Lower lobe of right lung (tissue), 2 donors: ENCODE measurements at regions not wholly inside any gene's neighbourhood (a gene's known extent, or its start where the extent isn't known, plus 50 kb on each side); places are given as distances from the start of the nearest gene placed in this dataset.
A peak's percentile ranks its signal among the peaks of the same experiment; 100 is the strongest.

ENCODE experiments used
- ATAC-seq, 2 donors: fragments of 200-7000 bp; cut with Tn5 transposase; one replicate each; pipeline ENCODE4 v1.9.1; 2020 to 2022; ENCODE audit warnings: mild to moderate bottlenecking in 2 of 2, moderate library complexity in 2 of 2
- DNase-seq: peaks from one replicate; pipeline ENCODE4 v3.0.0-alpha.2; 2020
- H3K27ac ChIP-seq: fragments of 200-600 bp; one replicate; pipeline ENCODE4 v1.8.0; 2022
- H3K27me3 ChIP-seq: fragments of 200-600 bp; one replicate; pipeline ENCODE4 v1.8.0; 2022; ENCODE audit warnings: low read depth
- H3K36me3 ChIP-seq: fragments of 200-600 bp; one replicate; pipeline ENCODE4 v1.8.0; 2022; ENCODE audit warnings: mild to moderate bottlenecking
- H3K4me1 ChIP-seq: fragments of 200-600 bp; one replicate; pipeline ENCODE4 v1.8.0; 2022
- H3K4me3 ChIP-seq: fragments of 200-600 bp; one replicate; pipeline ENCODE4 v1.8.0; 2022; ENCODE audit warnings: mild to moderate bottlenecking
- H3K9me3 ChIP-seq: fragments of 200-600 bp; one replicate; pipeline ENCODE4 v1.8.0; 2022
- CTCF ChIP-seq: fragments of 200-600 bp; IDR thresholded peaks from one replicate; pipeline ENCODE4 v1.8.0; 2022; ENCODE audit warnings: antibody characterized with exemption, mild to moderate bottlenecking
- intact Hi-C: fragments of 100-400 bp; cut with DNase I; formaldehyde crosslinking; loops from one replicate; pipeline ENCODE4 v1.11.0; 2022
- donor health status: DM: no; HTN: yes; CAD: no; lungs with severe emphysema.

GRCh38 chr4:1515763-1516162 is 109.5 kb upstream of the NKX1-1 start:
- Histone ChIP-seq H3K4me3 (no peak overlapping the region), H3K9me3 (no peaks in the 10 kb centered on the region), H3K27ac (no peak overlapping the region), H3K4me1 (no peaks in the 10 kb centered on the region), H3K36me3 (no peaks in the 10 kb centered on the region), H3K27me3 (peaks cover 53% of the 10 kb centered on the region)
- peak; percentile 16 for DNase-seq
- intact Hi-C loops = no loop called here
- no peak for ATAC-seq
- TF ChIP-seq CTCF = no peak

- no peak for DNase-seq
- H3K4me1 ChIP-seq = no peaks in the 10 kb centered on the region
- no peak overlapping the region for H3K4me3 ChIP-seq
- no peaks in the 10 kb centered on the region for H3K9me3 ChIP-seq
- H3K27me3 ChIP-seq = peaks cover 53% of the 10 kb centered on the region
- ATAC-seq = no peak
- intact Hi-C loops = no loop called here
- TF ChIP-seq CTCF = no peak
- H3K36me3 ChIP-seq = no peaks in the 10 kb centered on the region
- H3K27ac ChIP-seq = no peak overlapping the region
Measured at GRCh38 chr4:1515156-1515555, 108.9 kb upstream of the NKX1-1 start.

GRCh38 chr4:1514612-1515011 is 108.4 kb upstream of the NKX1-1 start:
- Histone ChIP-seq H3K4me1 (no peaks in the 10 kb centered on the region), H3K9me3 (no peaks in the 10 kb centered on the region), H3K27me3 (peaks cover 53% of the 10 kb centered on the region), H3K27ac (no peak overlapping the region), H3K36me3 (no peaks in the 10 kb centered on the region), H3K4me3 (no peak overlapping the region)
- DNase-seq = no peak
- TF ChIP-seq CTCF = no peak
- intact Hi-C loops = no loop called here
- ATAC-seq = no peak

- Histone ChIP-seq H3K4me1 (no peaks in the 10 kb centered on the region), H3K27ac (no peak overlapping the region), H3K36me3 (no peaks in the 10 kb centered on the region), H3K4me3 (no peak overlapping the region), H3K27me3 (peaks cover 52% of the 10 kb centered on the region), H3K9me3 (no peaks in the 10 kb centered on the region)
- intact Hi-C loops = no loop called here
- no peak for DNase-seq
- ATAC-seq = no peak
- no peak for TF ChIP-seq CTCF
Measured at GRCh38 chr4:1513936-1514483, 107.8 kb upstream of the NKX1-1 start.

GRCh38 chr4:1512738-1513660 is 106.8 kb upstream of the NKX1-1 start:
- DNase-seq (peak; percentile 55), ATAC-seq (peak; percentile 77 to 81)
- H3K4me1 ChIP-seq = no peaks in the 10 kb centered on the region
- peaks cover 48% of the 10 kb centered on the region for H3K27me3 ChIP-seq
- H3K27ac ChIP-seq = no peak overlapping the region
- no peaks in the 10 kb centered on the region for H3K36me3 ChIP-seq
- peak overlapping the region; percentile 27 for H3K4me3 ChIP-seq
- H3K9me3 ChIP-seq = no peaks in the 10 kb centered on the region
- peak; percentile 50 for TF ChIP-seq CTCF
- intact Hi-C loops = no loop called here
